ENCODE measurements at regions not wholly inside any gene's neighbourhood (a gene's known extent, or its start where the extent isn't known, plus 50 kb on each side); places are given as distances from the start of the nearest gene placed in this dataset.

- TF ChIP-seq CTCF (IDR thresholded peaks at IDR 0.05) (no peak), POLR2A (IDR thresholded peaks at IDR 0.05) (no peak)
Observed at GRCh38 chr11:131309776-131310175, 60.6 kb upstream of the NTM start.
